ENCODE measurements at regions not wholly inside any gene's neighbourhood (a gene's known extent, or its start where the extent isn't known, plus 50 kb on each side); places are given as distances from the start of the nearest gene placed in this dataset.
"Not testable (repeated sequence)": the region's sequence is repeated elsewhere in the genome, so short reads cannot be mapped to it uniquely, and the experiment has no call there.

DNA sequence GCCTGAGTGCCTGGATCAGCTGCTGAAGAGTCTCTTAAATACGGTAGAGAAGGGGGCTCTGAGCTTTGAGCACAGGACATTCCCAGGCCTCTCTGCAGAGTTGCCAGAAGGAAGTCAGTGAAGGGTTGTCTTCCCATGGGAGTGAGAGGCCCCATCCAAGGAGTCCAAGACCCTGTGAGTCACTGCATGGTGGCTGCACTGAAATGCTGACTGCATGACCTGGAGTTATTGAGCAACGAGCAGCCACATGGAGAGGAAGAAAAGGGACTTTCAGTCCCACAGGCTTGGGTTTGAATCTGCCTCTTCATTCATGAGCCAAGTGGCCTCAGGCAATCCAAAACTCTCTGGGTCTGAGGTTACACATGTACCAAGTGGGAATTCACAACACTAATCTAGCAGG, 69.6 kb upstream of the RASGRF1 start:
- in situ Hi-C loops (cut with MboI; ENCODE audit: low sequenced_read_pairs) = no loop called here

DNA sequence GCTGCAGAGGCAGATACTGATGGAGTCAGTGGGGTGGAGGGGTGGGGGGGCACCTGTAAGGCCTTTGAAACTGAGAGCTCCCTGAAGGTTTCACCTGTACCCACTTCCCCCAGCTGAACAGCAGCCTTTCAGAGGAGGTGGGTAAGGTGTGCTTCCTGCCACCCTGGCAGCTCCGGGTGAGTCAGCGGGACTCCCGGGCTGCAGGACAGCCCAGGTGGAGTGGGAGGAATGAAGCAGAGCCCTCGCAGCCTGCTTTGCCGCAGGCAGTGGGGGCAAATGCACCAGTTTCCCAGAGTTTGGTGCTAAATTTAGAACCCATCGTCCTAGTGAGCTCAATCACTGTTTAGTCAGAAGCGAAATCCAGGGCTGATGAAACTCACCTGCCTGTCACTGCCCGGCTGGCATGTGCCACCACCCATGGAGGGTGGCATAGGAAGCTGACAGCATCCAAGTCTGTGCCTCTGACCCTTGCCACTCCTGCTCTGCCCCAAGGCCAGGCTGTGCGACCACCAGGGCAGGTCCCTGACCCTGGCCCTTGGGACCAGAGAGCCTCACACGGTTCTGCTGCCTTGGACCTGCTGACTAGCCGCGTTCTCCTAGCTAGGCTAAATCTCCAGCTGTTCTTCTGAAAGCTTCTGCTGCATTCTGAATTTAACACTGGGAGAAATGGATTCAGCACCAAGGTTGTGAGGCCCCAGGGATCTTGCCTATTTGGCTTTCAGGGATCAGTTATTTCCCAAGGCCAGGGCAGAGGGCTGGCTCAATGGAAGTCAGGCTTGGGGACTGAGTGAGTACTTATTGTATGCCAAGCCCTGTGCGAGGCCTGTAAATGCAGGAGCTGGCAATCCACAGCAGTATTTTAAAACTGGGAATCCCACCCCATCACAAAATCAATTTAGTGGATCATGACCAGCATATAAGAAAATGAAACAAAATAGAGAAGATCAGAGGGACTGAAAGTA, 67.3 kb upstream of the RASGRF1 start:
- in situ Hi-C loops (cut with MboI; ENCODE audit: low sequenced_read_pairs) = no loop called here

GRCh38 chr15:79156704-79157375, 66.3 kb upstream of the RASGRF1 start:
- in situ Hi-C loops (cut with MboI; ENCODE audit: low sequenced_read_pairs) = no loop called here

GRCh38 chr15:79154483-79155135, 64.0 kb upstream of the RASGRF1 start:
- in situ Hi-C loops (cut with MboI; ENCODE audit: low sequenced_read_pairs) = no loop called here

GRCh38 chr15:79144290-79144689, 53.7 kb upstream of the RASGRF1 start:
- in situ Hi-C loops (cut with MboI; ENCODE audit: low sequenced_read_pairs) = not testable (repeated sequence)

DNA sequence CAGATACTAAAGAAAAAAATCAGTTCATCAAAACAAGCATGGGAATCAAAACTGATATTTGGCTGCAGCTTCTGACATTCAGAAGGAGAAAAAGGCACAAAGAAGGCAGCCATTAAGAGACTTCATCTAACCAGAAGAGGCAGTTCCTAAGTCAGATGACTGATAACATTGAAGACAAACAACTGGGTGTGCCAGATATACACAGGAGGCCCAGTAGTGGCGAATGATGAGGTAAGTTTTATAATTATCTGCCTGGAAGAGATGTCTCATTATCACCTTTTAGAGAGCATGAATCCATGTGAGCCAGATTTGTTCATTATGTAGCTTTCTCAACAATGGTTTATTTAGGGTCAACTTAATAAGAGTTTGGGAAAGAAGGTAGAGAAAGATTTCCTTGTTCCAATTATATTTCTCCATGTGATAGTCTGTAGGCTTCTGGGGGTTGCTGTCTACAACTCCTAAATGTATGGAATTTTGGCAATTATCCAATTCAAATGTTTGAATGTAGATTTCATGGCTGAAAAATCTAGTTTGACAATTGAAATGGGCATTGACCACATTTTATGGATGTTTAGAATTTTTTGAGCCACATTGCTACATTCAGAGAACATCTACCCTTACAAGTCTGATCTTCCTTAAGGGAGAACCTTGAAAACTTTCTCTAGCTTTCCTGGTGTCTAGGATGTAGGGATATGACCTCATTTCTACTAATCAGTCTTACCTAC, 50.4 kb upstream of the RASGRF1 start:
- in situ Hi-C loops (cut with MboI; ENCODE audit: low sequenced_read_pairs) = no loop called here
